ENCODE measurements at regions not wholly inside any gene's neighbourhood (a gene's known extent, or its start where the extent isn't known, plus 50 kb on each side); places are given as distances from the start of the nearest gene placed in this dataset.

DNA sequence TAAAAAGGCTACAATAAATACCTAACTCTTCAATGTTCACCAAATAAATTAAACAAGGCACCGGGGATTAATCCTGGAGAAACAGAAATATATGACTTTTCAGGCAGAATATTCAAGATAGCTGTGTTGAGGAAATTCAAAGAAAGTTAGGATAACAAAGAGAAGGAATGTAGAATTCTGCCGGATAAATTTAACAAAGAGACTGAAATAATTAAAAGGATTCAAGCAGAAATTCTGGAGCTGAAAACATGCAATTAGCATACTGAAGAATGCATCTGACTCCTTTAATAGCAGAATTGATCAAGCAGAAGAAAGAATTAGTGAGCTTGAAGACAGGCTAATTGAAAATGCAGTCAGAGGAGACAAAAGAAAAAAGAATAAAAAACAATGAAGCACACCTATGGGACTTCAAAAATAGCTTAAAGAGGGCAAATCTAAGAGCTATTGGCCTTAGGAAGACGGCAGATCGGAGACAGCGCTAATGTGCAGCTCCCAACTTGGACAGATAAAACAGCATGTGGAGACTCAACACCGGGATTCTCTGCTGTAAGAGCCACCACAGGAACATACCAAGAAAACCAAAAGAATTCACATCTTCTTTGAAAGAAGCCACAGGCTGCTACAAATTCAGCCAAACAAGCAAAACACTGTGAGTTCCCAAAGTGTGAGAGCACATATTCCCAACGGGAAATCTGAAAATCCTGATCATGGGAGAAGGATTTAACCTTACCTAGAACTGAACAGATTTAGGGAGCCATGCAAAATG lies 1290.9 kb downstream of the PCDH18 start:
- Mint-ChIP-seq H3K9me3 (peaks cover 2 to 18% (median 8%) of the 10 kb centered on the region in 11 donors), H3K27ac (no peak overlapping the region), H3K36me3 (no peaks in the 10 kb centered on the region), H3K27me3 (no peaks in the 10 kb centered on the region), H3K4me3 (no peak overlapping the region), H3K4me1 (peaks cover 0 to 2% (median 0%) of the 10 kb centered on the region in 7 donors)
- no peaks in the 10 kb centered on the region for H3K9me3 ChIP-seq (ENCODE audit: control insufficient read depth in 2 of 3, low read length in 3 of 3)
- POLR2A ChIA-PET = no interaction called here
- no peak for ATAC-seq
- no peaks in the 10 kb centered on the region for H3K27me3 ChIP-seq (ENCODE audit: control insufficient read depth in 2 of 2, insufficient read depth in 2 of 2, low read length in 2 of 2)
- no peaks in the 10 kb centered on the region for H3K36me3 ChIP-seq (ENCODE audit: control insufficient read depth in 2 of 3, insufficient read depth in 3 of 3, low read length in 3 of 3)
- H3K27ac ChIP-seq (ENCODE audit: low read depth, low read length) = no peak overlapping the region
- CTCF ChIA-PET = no interaction called here
- no peaks in the 10 kb centered on the region for H3K4me1 ChIP-seq (ENCODE audit: control insufficient read depth in 2 of 2, insufficient read depth in 2 of 2, low read length in 2 of 2)
- intact Hi-C loops (cut with micrococcal nuclease) = no loop called here
- H3K4me3 ChIP-seq (ENCODE audit: low read length) = no peak overlapping the region
- DNase-seq = no peak

DNA sequence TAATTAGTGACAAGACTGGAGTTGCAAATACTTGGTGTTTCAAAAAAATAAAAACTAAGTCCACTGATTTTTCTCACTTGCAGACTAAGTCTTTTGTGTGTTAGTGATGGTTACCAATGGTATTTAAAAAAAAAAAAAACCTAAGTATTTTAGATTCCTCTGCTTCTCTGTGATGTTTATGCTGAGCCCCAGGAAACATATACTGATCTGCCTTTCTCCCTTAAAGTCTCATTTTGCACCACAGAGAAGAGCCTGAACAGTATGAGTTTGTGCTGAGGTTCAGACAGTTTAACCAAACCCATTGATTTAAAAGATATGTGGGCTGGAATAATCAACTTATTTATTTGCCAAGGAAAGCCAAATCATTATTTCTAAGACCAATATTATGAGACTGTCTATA lies 1305.0 kb downstream of the PCDH18 start:
- Mint-ChIP-seq H3K4me1 (no peaks in the 10 kb centered on the region), H3K27me3 (no peaks in the 10 kb centered on the region), H3K4me3 (no peak overlapping the region), H3K36me3 (no peaks in the 10 kb centered on the region), H3K9me3 (peaks cover 0 to 13% (median 3%) of the 10 kb centered on the region in 11 donors), H3K27ac (no peak overlapping the region)
- H3K4me3 ChIP-seq (ENCODE audit: low read length) = no peak overlapping the region
- H3K36me3 ChIP-seq (ENCODE audit: control insufficient read depth in 2 of 3, insufficient read depth in 3 of 3, low read length in 3 of 3) = no peaks in the 10 kb centered on the region
- ATAC-seq (no peak), DNase-seq (no peak)
- ChIA-PET POLR2A (no interaction called here), CTCF (no interaction called here)
- no peaks in the 10 kb centered on the region for H3K9me3 ChIP-seq (ENCODE audit: control insufficient read depth in 2 of 3, low read length in 3 of 3)
- H3K27me3 ChIP-seq (ENCODE audit: control insufficient read depth in 2 of 2, insufficient read depth in 2 of 2, low read length in 2 of 2) = no peaks in the 10 kb centered on the region
- no peak overlapping the region for H3K27ac ChIP-seq (ENCODE audit: low read depth, low read length)
- H3K4me1 ChIP-seq (ENCODE audit: control insufficient read depth in 2 of 2, insufficient read depth in 2 of 2, low read length in 2 of 2) = no peaks in the 10 kb centered on the region
- intact Hi-C loops (cut with micrococcal nuclease) = no loop called here

DNA sequence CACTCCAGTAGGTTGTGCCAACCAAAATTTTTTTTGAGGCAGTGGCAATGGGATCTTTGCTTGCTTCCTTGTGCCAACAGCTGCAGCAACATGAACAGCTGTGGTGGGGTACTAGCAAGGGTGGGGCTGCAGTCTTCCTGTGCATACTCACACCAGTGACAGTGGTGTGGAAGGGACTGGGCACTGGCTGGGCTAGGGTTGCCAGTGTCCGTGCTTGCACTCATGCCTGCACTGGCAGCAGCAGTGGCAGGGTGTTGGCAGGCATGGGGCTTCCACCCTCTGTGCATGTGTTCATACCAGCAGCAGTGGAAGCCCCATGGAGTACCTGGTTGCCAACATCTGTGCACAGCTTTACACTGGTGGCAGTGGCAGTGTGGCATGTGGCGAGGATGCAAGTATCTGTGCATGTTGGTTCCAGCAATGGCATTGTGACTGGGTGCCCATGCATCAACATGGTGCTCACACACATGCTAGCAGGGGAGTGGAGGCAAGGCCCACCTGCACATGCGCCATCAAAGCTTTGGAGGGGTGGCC lies 1312.6 kb downstream of the PCDH18 start:
- Mint-ChIP-seq H3K27ac (no peak overlapping the region), H3K9me3 (peaks cover 0 to 18% (median 4%) of the 10 kb centered on the region in 11 donors), H3K27me3 (no peaks in the 10 kb centered on the region), H3K36me3 (peaks cover 0 to 3% (median 0%) of the 10 kb centered on the region in 5 donors), H3K4me1 (no peaks in the 10 kb centered on the region), H3K4me3 (no peak overlapping the region)
- CTCF ChIA-PET = no interaction called here
- DNase-seq (no peak), ATAC-seq (no peak)
- H3K27me3 ChIP-seq (ENCODE audit: control insufficient read depth in 2 of 2, insufficient read depth in 2 of 2, low read length in 2 of 2) = no peaks in the 10 kb centered on the region
- no peaks in the 10 kb centered on the region for H3K36me3 ChIP-seq (ENCODE audit: control insufficient read depth in 2 of 3, insufficient read depth in 3 of 3, low read length in 3 of 3)
- H3K9me3 ChIP-seq (ENCODE audit: control insufficient read depth in 2 of 3, low read length in 3 of 3) = no peaks in the 10 kb centered on the region
- H3K4me3 ChIP-seq (ENCODE audit: low read length) = no peak overlapping the region
- POLR2A ChIA-PET = no interaction called here
- intact Hi-C loops (cut with micrococcal nuclease) = no loop called here
- no peak overlapping the region for H3K27ac ChIP-seq (ENCODE audit: low read depth, low read length)
- H3K4me1 ChIP-seq (ENCODE audit: control insufficient read depth in 2 of 2, insufficient read depth in 2 of 2, low read length in 2 of 2) = no peaks in the 10 kb centered on the region

DNA sequence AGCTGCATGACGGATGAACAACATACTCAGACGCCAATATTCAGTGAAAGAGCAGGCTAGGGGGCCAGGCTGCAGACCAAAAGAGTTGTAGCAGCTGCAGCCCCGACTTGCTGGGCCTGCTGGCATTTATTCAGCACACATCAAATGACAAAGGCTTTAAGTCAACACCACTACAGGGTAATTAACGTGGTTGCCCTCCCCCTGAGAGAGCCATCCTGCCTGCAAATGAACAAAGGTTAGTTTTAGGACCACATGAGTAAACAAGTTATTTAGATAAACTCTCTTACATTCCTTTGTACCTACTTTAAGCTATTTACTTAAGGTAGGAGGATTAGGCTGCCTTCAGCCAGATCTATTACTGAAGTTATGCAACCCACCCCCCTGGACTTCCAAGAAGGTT lies 1329.1 kb downstream of the PCDH18 start:
- Mint-ChIP-seq H3K4me1 (no peaks in the 10 kb centered on the region), H3K4me3 (no peak overlapping the region), H3K36me3 (no peaks in the 10 kb centered on the region), H3K27me3 (no peaks in the 10 kb centered on the region), H3K27ac (no peak overlapping the region), H3K9me3 (peaks cover 0 to 12% (median 2%) of the 10 kb centered on the region in 11 donors)
- no peak for ATAC-seq
- Histone ChIP-seq H3K9me3 (ENCODE audit: control insufficient read depth in 2 of 3, low read length in 3 of 3) (no peaks in the 10 kb centered on the region), H3K27me3 (ENCODE audit: control insufficient read depth in 2 of 2, insufficient read depth in 2 of 2, low read length in 2 of 2) (no peaks in the 10 kb centered on the region), H3K4me1 (ENCODE audit: control insufficient read depth in 2 of 2, insufficient read depth in 2 of 2, low read length in 2 of 2) (no peaks in the 10 kb centered on the region), H3K27ac (ENCODE audit: low read depth, low read length) (no peak overlapping the region), H3K36me3 (ENCODE audit: control insufficient read depth in 2 of 3, insufficient read depth in 3 of 3, low read length in 3 of 3) (no peaks in the 10 kb centered on the region), H3K4me3 (ENCODE audit: low read length) (no peak overlapping the region)
- DNase-seq = no peak
- intact Hi-C loops (cut with micrococcal nuclease) = no loop called here
- POLR2A ChIA-PET = no interaction called here
- CTCF ChIA-PET = no interaction called here

DNA sequence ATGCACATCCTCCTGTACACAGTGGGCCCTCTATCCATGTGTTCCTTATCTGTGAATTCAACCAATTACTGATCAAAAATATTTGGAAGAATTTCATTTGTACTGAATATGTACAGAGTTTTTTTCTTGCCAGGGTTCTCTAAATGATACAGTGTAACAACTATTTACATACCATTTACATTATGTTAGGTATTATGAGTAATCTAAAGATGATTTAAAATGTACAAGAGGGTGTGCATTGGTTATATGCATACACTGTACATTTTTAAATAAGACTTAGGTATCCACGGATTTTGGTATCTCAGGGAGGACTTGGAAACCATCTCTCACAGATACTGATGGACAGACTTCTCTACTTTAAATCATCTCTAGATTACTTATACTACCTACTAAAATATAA lies 1333.9 kb downstream of the PCDH18 start:
- Histone ChIP-seq H3K27me3 (ENCODE audit: control insufficient read depth in 2 of 2, insufficient read depth in 2 of 2, low read length in 2 of 2) (no peaks in the 10 kb centered on the region), H3K9me3 (ENCODE audit: control insufficient read depth in 2 of 3, low read length in 3 of 3) (no peaks in the 10 kb centered on the region), H3K27ac (ENCODE audit: low read depth, low read length) (no peak overlapping the region), H3K4me1 (ENCODE audit: control insufficient read depth in 2 of 2, insufficient read depth in 2 of 2, low read length in 2 of 2) (no peaks in the 10 kb centered on the region), H3K36me3 (ENCODE audit: control insufficient read depth in 2 of 3, insufficient read depth in 3 of 3, low read length in 3 of 3) (no peaks in the 10 kb centered on the region), H3K4me3 (ENCODE audit: low read length) (no peak overlapping the region)
- no peaks in the 10 kb centered on the region for H3K4me1 Mint-ChIP-seq
- no peak overlapping the region for H3K27ac Mint-ChIP-seq
- no peak overlapping the region for H3K4me3 Mint-ChIP-seq
- H3K9me3 Mint-ChIP-seq = peaks cover 0 to 8% (median 0%) of the 10 kb centered on the region in 11 donors
- H3K27me3 Mint-ChIP-seq = no peaks in the 10 kb centered on the region
- ChIA-PET CTCF (no interaction called here), POLR2A (no interaction called here)
- intact Hi-C loops (cut with micrococcal nuclease) = no loop called here
- H3K36me3 Mint-ChIP-seq = no peaks in the 10 kb centered on the region
- DNase-seq (no peak), ATAC-seq (no peak)

DNA sequence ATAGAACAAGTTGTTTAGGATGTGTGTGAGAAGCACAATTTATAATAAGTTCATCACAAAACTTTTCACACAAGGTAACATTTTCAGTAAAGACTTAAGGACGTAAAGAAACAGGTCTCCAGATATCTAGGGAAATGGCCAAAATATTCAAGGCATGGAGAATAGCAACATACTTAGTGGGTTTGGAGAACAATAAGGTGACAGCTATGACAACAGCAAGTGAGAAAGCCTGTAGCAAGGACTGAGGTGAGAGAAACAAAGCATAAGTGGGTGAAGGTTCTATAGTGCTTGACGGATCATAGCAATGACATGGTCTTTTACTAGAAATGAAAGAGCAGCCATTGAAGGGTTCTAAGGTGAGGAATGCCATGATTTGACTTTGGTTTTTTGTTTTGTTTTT lies 1337.3 kb downstream of the PCDH18 start:
- no peaks in the 10 kb centered on the region for H3K27me3 Mint-ChIP-seq
- no peaks in the 10 kb centered on the region for H3K36me3 ChIP-seq (ENCODE audit: control insufficient read depth in 2 of 3, insufficient read depth in 3 of 3, low read length in 3 of 3)
- no peak overlapping the region for H3K27ac ChIP-seq (ENCODE audit: low read depth, low read length)
- H3K4me3 Mint-ChIP-seq = no peak overlapping the region
- peaks cover 0 to 14% (median 4%) of the 10 kb centered on the region in 11 donors for H3K9me3 Mint-ChIP-seq
- ChIA-PET POLR2A (no interaction called here), CTCF (no interaction called here)
- intact Hi-C loops (cut with micrococcal nuclease) = no loop called here
- ATAC-seq (no peak), DNase-seq (no peak)
- no peak overlapping the region for H3K27ac Mint-ChIP-seq
- no peaks in the 10 kb centered on the region for H3K9me3 ChIP-seq (ENCODE audit: control insufficient read depth in 2 of 3, low read length in 3 of 3)
- no peaks in the 10 kb centered on the region for H3K36me3 Mint-ChIP-seq
- H3K4me1 ChIP-seq (ENCODE audit: control insufficient read depth in 2 of 2, insufficient read depth in 2 of 2, low read length in 2 of 2) = no peaks in the 10 kb centered on the region
- no peaks in the 10 kb centered on the region for H3K27me3 ChIP-seq (ENCODE audit: control insufficient read depth in 2 of 2, insufficient read depth in 2 of 2, low read length in 2 of 2)
- no peak overlapping the region for H3K4me3 ChIP-seq (ENCODE audit: low read length)
- H3K4me1 Mint-ChIP-seq = no peaks in the 10 kb centered on the region

DNA sequence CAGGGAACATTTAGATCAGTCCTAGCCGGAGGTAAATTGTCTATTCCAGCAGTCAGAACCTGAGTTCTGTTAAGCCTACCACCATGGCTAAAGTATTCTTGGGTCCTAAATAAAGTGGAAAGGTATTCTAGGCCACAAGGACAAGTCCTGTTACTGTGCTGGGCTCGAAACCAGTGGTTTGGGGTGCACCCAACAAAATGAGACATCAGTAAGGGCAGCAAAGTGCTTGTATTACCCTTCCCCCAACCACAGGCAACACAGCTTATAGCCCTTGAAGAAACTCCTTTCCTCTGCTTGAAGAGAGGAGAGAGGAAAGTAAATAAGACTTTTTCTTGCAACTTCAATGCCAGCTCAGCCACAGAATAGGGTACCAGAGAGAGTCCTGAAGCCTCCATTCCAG lies 1345.6 kb downstream of the PCDH18 start:
- Mint-ChIP-seq H3K27me3 (no peaks in the 10 kb centered on the region), H3K4me1 (no peaks in the 10 kb centered on the region), H3K9me3 (peaks cover 0 to 38% (median 5%) of the 10 kb centered on the region in 11 donors), H3K27ac (no peak overlapping the region), H3K4me3 (no peak overlapping the region), H3K36me3 (peaks cover 0 to 4% (median 0%) of the 10 kb centered on the region in 5 donors)
- Histone ChIP-seq H3K4me3 (ENCODE audit: low read length) (no peak overlapping the region), H3K27me3 (ENCODE audit: control insufficient read depth in 2 of 2, insufficient read depth in 2 of 2, low read length in 2 of 2) (no peaks in the 10 kb centered on the region), H3K27ac (ENCODE audit: low read depth, low read length) (no peak overlapping the region), H3K36me3 (ENCODE audit: control insufficient read depth in 2 of 3, insufficient read depth in 3 of 3, low read length in 3 of 3) (no peaks in the 10 kb centered on the region), H3K9me3 (ENCODE audit: control insufficient read depth in 2 of 3, low read length in 3 of 3) (no peaks in the 10 kb centered on the region), H3K4me1 (ENCODE audit: control insufficient read depth in 2 of 2, insufficient read depth in 2 of 2, low read length in 2 of 2) (no peaks in the 10 kb centered on the region)
- DNase-seq = no peak
- ATAC-seq = no peak
- CTCF ChIA-PET = no interaction called here
- POLR2A ChIA-PET = no interaction called here
- intact Hi-C loops (cut with micrococcal nuclease) = no loop called here

All from naive thymus-derived CD4-positive, alpha-beta T cell (primary cell).